K562 (cell line): ENCODE measurements at regions not wholly inside any gene's neighbourhood (a gene's known extent, or its start where the extent isn't known, plus 50 kb on each side); places are given as distances from the start of the nearest gene placed in this dataset.

Source experiments
- ATAC-seq: fragments of 200-7000 bp; cut with Tn5 transposase; 3 replicates; pipeline ENCODE4 v1.9.1; 2020; ENCODE audit warnings: moderate library complexity
- BruUV-seq: library from RNA; stranded (reverse); fragments of 400-500 nt; replicated peaks from 2 replicates; lab custom pipeline; 2021; lab: Mats Ljungman, UMichigan
- CTCF ChIA-PET: fragments of 300-600 bp; formaldehyde crosslinking; extraction: SDS; loops from one replicate; lab custom pipeline; 2021; ENCODE audit warnings: low intra/inter-chr PET ratio; lab: Yijun Ruan, JAX
- POLR2A ChIA-PET: fragments of 300-600, 350-650 bp; sonication (Branson Sonifier 250); formaldehyde crosslinking; extraction: SDS; loops from one replicate; lab custom pipeline; 2021; ENCODE audit warnings: antibody characterized with exemption, inconsistent platforms; lab: Yijun Ruan, JAX
- DNase-seq, 4 experiments: peaks; one replicate each; pipeline versions ENCODE4 v3.0.0 to v3.0.0-alpha.2; 2011 to 2018; ENCODE audit warnings: low spot score in 3 of 4, mixed read lengths in 3 of 4; ENCODE audit errors: extremely low read depth in 1 of 4
- FAIRE-seq: peaks from 2 replicates; lab custom pipeline; 2011; peaks lifted over from hg19 to GRCh38; lab: Jason Lieb, UNC
- H2AFZ ChIP-seq: 2 replicates; pipeline ENCODE4 v1.6.0; 2011; ENCODE audit warnings: low read depth, low read length, control low read depth, inconsistent platforms
- H3K27ac ChIP-seq: fragments of 200-600 bp; 3 replicates; pipeline ENCODE4 v1.8.0; 2011; ENCODE audit warnings: low read depth, mild to moderate bottlenecking, control low read depth, inconsistent platforms, low read length, moderate library complexity, mixed read lengths; ENCODE audit errors: extremely low read depth
- H3K27me3 ChIP-seq, 2 experiments: fragments of 300-600 bp in 1 of 2; 2 replicates in 1 of 2; 3 replicates in 1 of 2; pipeline versions ENCODE4 v1.6.0 to v1.8.0; 2011; ENCODE audit warnings: inconsistent platforms in 2 of 2, low read length in 2 of 2, mild to moderate bottlenecking in 1 of 2, mixed read lengths in 1 of 2, moderate library complexity in 1 of 2; ENCODE audit not compliant: control insufficient read depth in 2 of 2, insufficient read depth in 2 of 2
- H3K36me3 ChIP-seq: fragments of 300-600 bp; 3 replicates; pipeline ENCODE4 v1.8.0; 2011; ENCODE audit warnings: mild to moderate bottlenecking, low read length, inconsistent platforms; ENCODE audit not compliant: control insufficient read depth, insufficient read depth
- H3K4me1 ChIP-seq, 2 experiments: fragments of 200-600 bp in 1 of 2; replicated peaks in 1 of 2; 2 replicates in 1 of 2; 3 replicates in 1 of 2; pipeline versions ENCODE4 v1.5.1 to v1.8.0; 2011; ENCODE audit warnings: inconsistent platforms in 2 of 2, low read length in 2 of 2, mild to moderate bottlenecking in 1 of 2, mixed read lengths in 1 of 2, moderate library complexity in 1 of 2; ENCODE audit not compliant: control insufficient read depth in 2 of 2, insufficient read depth in 2 of 2
- H3K4me2 ChIP-seq: 2 replicates; pipeline ENCODE4 v1.6.1; 2011; ENCODE audit warnings: low read length, control low read depth, inconsistent platforms, mixed read lengths; ENCODE audit not compliant: insufficient read depth
- H3K4me3 ChIP-seq: fragments of 200-600 bp; sonication (generic), shearing (Covaris generic); 2 replicates; pipeline ENCODE4 v1.5.1; 2016; ENCODE audit warnings: control low read depth, inconsistent platforms
- H3K79me2 ChIP-seq: fragments of 200-600 bp; 3 replicates; pipeline ENCODE4 v1.8.0; 2011; ENCODE audit warnings: low read length, inconsistent platforms; ENCODE audit not compliant: control insufficient read depth, insufficient read depth
- H3K9ac ChIP-seq, 2 experiments: 2 replicates each; pipeline versions ENCODE4 v1.6.0 to v1.6.1; 2011; ENCODE audit warnings: low read depth in 2 of 2, low read length in 2 of 2, control low read depth in 1 of 2, inconsistent platforms in 1 of 2, mild to moderate bottlenecking in 1 of 2, mixed read lengths in 1 of 2; ENCODE audit not compliant: insufficient read depth in 1 of 2
- H3K9me1 ChIP-seq: one replicate; pipeline ENCODE4 v1.6.0; 2011; ENCODE audit warnings: inconsistent platforms, mild to moderate bottlenecking, low read length, moderate library complexity; ENCODE audit not compliant: control insufficient read depth, insufficient read depth
- H3K9me3 ChIP-seq: replicated peaks from 2 replicates; pipeline ENCODE4 v1.5.1; 2011; ENCODE audit warnings: low read depth, low read length, inconsistent platforms; ENCODE audit not compliant: control insufficient read depth, insufficient read depth
- H4K20me1 ChIP-seq: replicated peaks from 2 replicates; pipeline ENCODE4 v1.6.1; 2011; ENCODE audit warnings: low read length, inconsistent platforms, mixed read lengths; ENCODE audit not compliant: control insufficient read depth, insufficient read depth
- ATF4 ChIP-seq: fragments of 450-650 bp; formaldehyde crosslinking; IDR thresholded peaks from 2 replicates; pipeline ENCODE4 v1.4.0; 2022; ENCODE audit warnings: mild to moderate bottlenecking, moderate library complexity
- BRF1 ChIP-seq: IDR thresholded peaks from 3 replicates; pipeline ENCODE4 v1.6.1; 2011; ENCODE audit warnings: borderline replicate concordance, mild to moderate bottlenecking; ENCODE audit not compliant: insufficient read length; ENCODE audit errors: extremely low read depth
- ELK3 ChIP-seq: fragments of 450-650 bp; formaldehyde crosslinking; IDR thresholded peaks from 2 replicates; pipeline ENCODE4 v1.4.0; 2020; ENCODE audit warnings: mild to moderate bottlenecking
- IFI16 ChIP-seq: fragments of 250-450 bp; sonication (Bioruptor Pico); IDR thresholded peaks from 2 replicates; pipeline ENCODE4 v2.1.2; 2022; ENCODE audit warnings: mild to moderate bottlenecking, inconsistent platforms
- NCOA1 ChIP-seq: fragments of 450-650 bp; IDR thresholded peaks from 2 replicates; pipeline ENCODE4 v1.6.1; 2016; ENCODE audit warnings: low read depth
- POLR2AphosphoS5 ChIP-seq: IDR thresholded peaks from 2 replicates; pipeline ENCODE4 v1.6.1; 2011; ENCODE audit warnings: mild to moderate bottlenecking, low read depth, low read length, moderate library complexity; ENCODE audit not compliant: control insufficient read depth, insufficient read depth
- POLR3A ChIP-seq: IDR thresholded peaks from 2 replicates; pipeline ENCODE4 v1.6.1; 2011; ENCODE audit warnings: borderline replicate concordance, mild to moderate bottlenecking, moderate library complexity; ENCODE audit not compliant: insufficient read length, insufficient read depth; ENCODE audit errors: extremely low read depth
- SMAD1 ChIP-seq: fragments of 150-350 bp; IDR thresholded peaks from 2 replicates; pipeline ENCODE4 v1.6.1; 2014; ENCODE audit warnings: low read length, low read depth; ENCODE audit not compliant: partially characterized antibody
- THRAP3 ChIP-seq: fragments of 450-650 bp; IDR thresholded peaks from 2 replicates; pipeline ENCODE4 v1.6.1; 2016; ENCODE audit warnings: mild to moderate bottlenecking, inconsistent platforms, borderline replicate concordance
- ZBED1 ChIP-seq: IDR thresholded peaks from 2 replicates; pipeline ENCODE4 v1.6.1; 2014
- ZNF707 ChIP-seq: fragments of 250-450 bp; sonication (Bioruptor Pico); conservative IDR thresholded peaks from 2 replicates; pipeline ENCODE4 v1.8.0; 2022; ENCODE audit warnings: inconsistent platforms, mild to moderate bottlenecking, moderate library complexity
- ZNF766 ChIP-seq: fragments of 200-800 bp; sonication (Bioruptor generic); conservative IDR thresholded peaks from 2 replicates; pipeline ENCODE4 v1.6.1; 2016; ENCODE audit warnings: missing genetic modification characterization, missing compliant biosample characterization
- WGBS: fragments of 100-300 bp; shearing (Covaris generic); methylation state at CpG from one replicate; pipeline ENCODE4 v1.1.6; 2016; ENCODE audit warnings: low coverage, mixed read lengths; ENCODE audit not compliant: insufficient coverage; ENCODE audit errors: missing lambda C conversion rate; 5-methylcytosine and 5-hydroxymethylcytosine counted together
- in situ Hi-C: fragments of 300-500 bp; cut with MboI; formaldehyde crosslinking; loops from 4 replicates; pipeline ENCODE4 v1.15.0; 2018; ENCODE audit warnings: inconsistent platforms, mixed read lengths
- intact Hi-C: fragments of 100-400 bp; cut with micrococcal nuclease; formaldehyde crosslinking; loops from 2 replicates; pipeline ENCODE4 v1.14.2; 2022
- TF ChIP-seq, protein P1 (sequence below): fragments of 250-450 bp; sonication (Bioruptor Pico); IDR thresholded peaks from 2 replicates; pipeline ENCODE4 v1.5.0; 2020; ENCODE audit warnings: mild to moderate bottlenecking
- TF ChIP-seq, protein P2 (sequence below): sonication (generic); formaldehyde crosslinking; IDR thresholded peaks from 2 replicates; pipeline ENCODE4 v1.8.0; 2022; ENCODE audit warnings: missing genetic modification reagents, mild to moderate bottlenecking, moderate library complexity, borderline replicate concordance
- TF ChIP-seq, protein P3 (sequence below): fragments of 250-450 bp; sonication (Bioruptor Pico); IDR thresholded peaks from 2 replicates; pipeline ENCODE4 v1.8.0; 2022; ENCODE audit warnings: inconsistent platforms

DNA sequence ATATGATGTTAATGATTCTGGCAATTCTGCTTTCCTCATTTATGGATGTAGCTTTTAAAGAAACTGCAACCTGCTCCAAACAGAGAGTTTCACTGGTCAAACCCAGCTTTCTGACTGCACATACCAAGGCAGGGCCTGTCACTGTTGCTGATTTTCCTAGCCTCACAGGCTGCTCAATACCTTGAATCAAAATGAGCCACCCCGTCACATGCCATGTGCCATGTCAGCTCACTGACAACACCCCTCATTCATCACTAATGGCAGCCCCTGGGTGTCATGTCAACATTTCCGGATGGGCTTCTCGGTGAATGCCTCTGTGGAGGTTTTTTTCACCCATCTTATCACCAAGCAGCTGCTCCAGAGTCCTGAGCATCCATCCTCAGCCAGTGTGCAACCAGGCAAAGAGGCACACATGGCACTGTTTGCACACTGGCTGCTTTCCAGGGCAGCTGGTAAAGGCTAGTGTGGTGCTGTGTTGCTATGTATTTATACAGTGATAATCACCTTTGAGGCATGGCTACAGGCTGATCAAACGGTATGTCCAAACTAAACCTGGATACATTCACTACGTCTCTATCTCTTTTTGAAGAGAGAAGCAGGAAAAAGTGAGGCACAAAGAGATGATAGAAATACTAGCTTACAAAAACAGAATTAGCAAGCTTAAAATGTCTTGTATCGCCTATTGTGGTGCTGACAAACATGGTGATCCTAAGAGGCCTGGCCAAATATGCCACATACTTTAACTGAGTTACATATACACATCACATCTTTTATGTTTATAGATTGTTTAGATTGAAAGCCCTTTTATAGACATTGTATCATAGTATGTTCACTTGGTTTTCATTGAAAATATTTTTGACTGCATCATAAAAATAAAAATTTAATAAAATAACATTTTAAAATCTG, 94.6 kb upstream of the INPP4B start:
- Histone ChIP-seq H3K79me2 (no peaks in the 10 kb centered on the region), H3K27ac (no peak overlapping the region), H3K27me3 (no peaks in the 10 kb centered on the region), H4K20me1 (no peaks in the 10 kb centered on the region), H3K4me1 (no peaks in the 10 kb centered on the region), H3K9ac (no peak overlapping the region), H3K4me3 (no peak overlapping the region), H2AFZ (no peak overlapping the region), H3K36me3 (no peaks in the 10 kb centered on the region), H3K9me3 (no peaks in the 10 kb centered on the region; the same call in 1 of the 2 replicates), H3K4me2 (no peak overlapping the region), H3K9me1 (no peaks in the 10 kb centered on the region)
- TF ChIP-seq NCOA1 = no peak
- no peak for TF ChIP-seq ZNF707 (CRISPR knock-in tag)
- TF ChIP-seq, protein P1, sequence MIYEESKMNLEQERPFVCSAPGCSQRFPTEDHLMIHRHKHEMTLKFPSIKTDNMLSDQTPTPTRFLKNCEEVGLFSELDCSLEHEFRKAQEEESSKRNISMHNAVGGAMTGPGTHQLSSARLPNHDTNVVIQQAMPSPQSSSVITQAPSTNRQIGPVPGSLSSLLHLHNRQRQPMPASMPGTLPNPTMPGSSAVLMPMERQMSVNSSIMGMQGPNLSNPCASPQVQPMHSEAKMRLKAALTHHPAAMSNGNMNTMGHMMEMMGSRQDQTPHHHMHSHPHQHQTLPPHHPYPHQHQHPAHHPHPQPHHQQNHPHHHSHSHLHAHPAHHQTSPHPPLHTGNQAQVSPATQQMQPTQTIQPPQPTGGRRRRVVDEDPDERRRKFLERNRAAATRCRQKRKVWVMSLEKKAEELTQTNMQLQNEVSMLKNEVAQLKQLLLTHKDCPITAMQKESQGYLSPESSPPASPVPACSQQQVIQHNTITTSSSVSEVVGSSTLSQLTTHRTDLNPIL (CRISPR knock-in tag) = no peak
- no peak for TF ChIP-seq ELK3 (CRISPR knock-in tag)
- TF ChIP-seq, protein P2, sequence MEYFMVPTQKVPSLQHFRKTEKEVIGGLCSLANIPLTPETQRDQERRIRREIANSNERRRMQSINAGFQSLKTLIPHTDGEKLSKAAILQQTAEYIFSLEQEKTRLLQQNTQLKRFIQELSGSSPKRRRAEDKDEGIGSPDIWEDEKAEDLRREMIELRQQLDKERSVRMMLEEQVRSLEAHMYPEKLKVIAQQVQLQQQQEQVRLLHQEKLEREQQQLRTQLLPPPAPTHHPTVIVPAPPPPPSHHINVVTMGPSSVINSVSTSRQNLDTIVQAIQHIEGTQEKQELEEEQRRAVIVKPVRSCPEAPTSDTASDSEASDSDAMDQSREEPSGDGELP (CRISPR knock-in tag) = no peak
- TF ChIP-seq, protein P3, sequence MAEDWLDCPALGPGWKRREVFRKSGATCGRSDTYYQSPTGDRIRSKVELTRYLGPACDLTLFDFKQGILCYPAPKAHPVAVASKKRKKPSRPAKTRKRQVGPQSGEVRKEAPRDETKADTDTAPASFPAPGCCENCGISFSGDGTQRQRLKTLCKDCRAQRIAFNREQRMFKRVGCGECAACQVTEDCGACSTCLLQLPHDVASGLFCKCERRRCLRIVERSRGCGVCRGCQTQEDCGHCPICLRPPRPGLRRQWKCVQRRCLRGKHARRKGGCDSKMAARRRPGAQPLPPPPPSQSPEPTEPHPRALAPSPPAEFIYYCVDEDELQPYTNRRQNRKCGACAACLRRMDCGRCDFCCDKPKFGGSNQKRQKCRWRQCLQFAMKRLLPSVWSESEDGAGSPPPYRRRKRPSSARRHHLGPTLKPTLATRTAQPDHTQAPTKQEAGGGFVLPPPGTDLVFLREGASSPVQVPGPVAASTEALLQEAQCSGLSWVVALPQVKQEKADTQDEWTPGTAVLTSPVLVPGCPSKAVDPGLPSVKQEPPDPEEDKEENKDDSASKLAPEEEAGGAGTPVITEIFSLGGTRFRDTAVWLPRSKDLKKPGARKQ (CRISPR knock-in tag) = no peak
- no peak for TF ChIP-seq ZBED1
- TF ChIP-seq ZNF766 = no peak
- no peak for TF ChIP-seq IFI16 (CRISPR knock-in tag)
- no peak for TF ChIP-seq SMAD1
- TF ChIP-seq THRAP3 = no peak
- TF ChIP-seq POLR3A = no peak
- no peak for TF ChIP-seq ATF4
- no peak for TF ChIP-seq BRF1
- TF ChIP-seq POLR2AphosphoS5 = no peak
- ATAC-seq = no peak
- CTCF ChIA-PET = no interaction called here
- 0% methylated on average over 6 of the region's 6 CpGs for whole genome bisulfite sequencing
- BruUV-seq = no TSS peak
- no peak for FAIRE-seq
- POLR2A ChIA-PET = no interaction called here
- in situ Hi-C loops = no loop called here
- intact Hi-C loops = no loop called here
- DNase-seq = no peak
